HL-60 (cell line): ENCODE measurements at regions not wholly inside any gene's neighbourhood (a gene's known extent, or its start where the extent isn't known, plus 50 kb on each side); places are given as distances from the start of the nearest gene placed in this dataset.

Experiments
- DNase-seq, 2 experiments: peaks; one replicate each; pipeline ENCODE4 v3.0.0-alpha.2; 2010 to 2020; ENCODE audit warnings: low read depth in 1 of 2, low spot score in 1 of 2
- H3K27ac ChIP-seq: fragments of 250-450 bp; sonication (Bioruptor Pico); replicated peaks from 2 replicates; pipeline ENCODE4 v1.5.1; 2020; ENCODE audit warnings: mild to moderate bottlenecking, moderate library complexity
- H3K27me3 ChIP-seq: fragments of 250-450 bp; sonication (Bioruptor Pico); 2 replicates; pipeline ENCODE4 v1.5.1; 2021; ENCODE audit warnings: mild to moderate bottlenecking, moderate library complexity; ENCODE audit not compliant: insufficient read depth, poor library complexity, severe bottlenecking
- H3K4me3 ChIP-seq: replicated peaks from 2 replicates; pipeline ENCODE4 v1.5.1; 2011; ENCODE audit warnings: mild to moderate bottlenecking, control low read depth, low read length; ENCODE audit not compliant: insufficient read depth
- CTCF ChIP-seq: IDR thresholded peaks from one replicate; pipeline ENCODE4 v1.5.1; 2011; ENCODE audit warnings: low read length, control low read depth, inconsistent platforms; ENCODE audit not compliant: insufficient read depth
- GABPA ChIP-seq: IDR thresholded peaks from 2 replicates; pipeline ENCODE4 v1.6.1; 2012; ENCODE audit warnings: low read depth
- POLR2AphosphoS5 ChIP-seq: IDR thresholded peaks from 2 replicates; pipeline ENCODE4 v1.6.1; 2012; ENCODE audit warnings: low read depth
- REST ChIP-seq: IDR thresholded peaks from 2 replicates; pipeline ENCODE4 v1.6.1; 2012; ENCODE audit warnings: low read depth; ENCODE audit not compliant: insufficient replicate concordance
- SPI1 ChIP-seq: IDR thresholded peaks from 2 replicates; pipeline ENCODE4 v1.6.1; 2012; ENCODE audit warnings: low read depth, mild to moderate bottlenecking, borderline replicate concordance

GRCh38 chr7:127530148-127530547 is 55.2 kb downstream of the GCC1 start:
- Histone ChIP-seq H3K4me3 (no peak overlapping the region), H3K27me3 (no peaks in the 10 kb centered on the region), H3K27ac (no peak overlapping the region)
- DNase-seq: no peak
- TF ChIP-seq SPI1: no peak
- no peak for TF ChIP-seq CTCF
- TF ChIP-seq POLR2AphosphoS5: no peak
- no peak for TF ChIP-seq GABPA
- TF ChIP-seq REST: no peak

- H3K4me3 ChIP-seq: no peak overlapping the region
- no peak for TF ChIP-seq GABPA
- TF ChIP-seq CTCF: no peak
- no peak for TF ChIP-seq REST
- TF ChIP-seq SPI1: no peak
- TF ChIP-seq POLR2AphosphoS5: no peak
- H3K27me3 ChIP-seq: no peaks in the 10 kb centered on the region
- DNase-seq: no peak
- no peak overlapping the region for H3K27ac ChIP-seq
Measured at GRCh38 chr7:127527561-127527960, 57.8 kb downstream of the GCC1 start.

- DNase-seq: no peak
- Histone ChIP-seq H3K4me3 (no peak overlapping the region), H3K27me3 (no peaks in the 10 kb centered on the region), H3K27ac (no peak overlapping the region)
- no peak for TF ChIP-seq SPI1
- TF ChIP-seq POLR2AphosphoS5: no peak
- no peak for TF ChIP-seq CTCF
- no peak for TF ChIP-seq REST
Measured at GRCh38 chr7:127525866-127526480, 59.4 kb downstream of the GCC1 start.
